ENCODE measurements at regions not wholly inside any gene's neighbourhood (a gene's known extent, or its start where the extent isn't known, plus 50 kb on each side); places are given as distances from the start of the nearest gene placed in this dataset.

GRCh38 chr3:64748244-64748904 lies 60.6 kb upstream of the ADAMTS9 start:
- TF ChIP-seq POLR2AphosphoS5 (IDR thresholded peaks at IDR 0.05) = no peak
- no peak for TF ChIP-seq POLR2A (IDR thresholded peaks at IDR 0.05)
- no peak for TF ChIP-seq CTCF (IDR thresholded peaks at IDR 0.05)

Data from gastroesophageal sphincter (tissue), 3 donors.